ENCODE measurements at regions not wholly inside any gene's neighbourhood (a gene's known extent, or its start where the extent isn't known, plus 50 kb on each side); places are given as distances from the start of the nearest gene placed in this dataset.
A peak's percentile ranks its signal among the peaks of the same experiment; 100 is the strongest.

- no peak for FAIRE-seq
- no peaks in the 10 kb centered on the region for H3K4me1 ChIP-seq (ENCODE audit: insufficient read depth, low read length)
- H3K27ac Mint-ChIP-seq (ENCODE audit: unreplicated experiment): no peak overlapping the region
- peak overlapping the region; percentile 26 for H2AFZ ChIP-seq (ENCODE audit: low read depth, low read length)
- no peaks in the 10 kb centered on the region for H3K4me1 Mint-ChIP-seq (ENCODE audit: low read depth, unreplicated experiment)
- no peak overlapping the region for H3K4me2 ChIP-seq (ENCODE audit: low read length)
- no peaks in the 10 kb centered on the region for H4K20me1 ChIP-seq (ENCODE audit: insufficient read depth, low read length)
- TF ChIP-seq EZH2 (IDR thresholded peaks at IDR 0.05; ENCODE audit: insufficient read depth, low read length) (no peak), CTCF (IDR thresholded peaks at IDR 0.05; ENCODE audit: insufficient read depth, low read depth, low read length) (no peak)
- no peak overlapping the region for H3K4me3 ChIP-seq (ENCODE audit: insufficient read depth, low read depth, low read length)
- H3K27me3 ChIP-seq (ENCODE audit: insufficient read depth, low read length): no peaks in the 10 kb centered on the region
- no peak for DNase-seq (ENCODE audit: low read depth)
- no peaks in the 10 kb centered on the region for H3K9me3 ChIP-seq (ENCODE audit: insufficient read depth, low read depth, low read length)
- no peaks in the 10 kb centered on the region for H3K27me3 Mint-ChIP-seq (ENCODE audit: low read depth, unreplicated experiment)
- no peak overlapping the region for H3K4me3 Mint-ChIP-seq (ENCODE audit: unreplicated experiment)
- H3K36me3 ChIP-seq (ENCODE audit: insufficient read depth, low read length): no peaks in the 10 kb centered on the region
- peaks cover 3% of the 10 kb centered on the region for H3K9me3 Mint-ChIP-seq (ENCODE audit: unreplicated experiment)
- H3K9ac ChIP-seq (ENCODE audit: low read length): no peak overlapping the region
- no peaks in the 10 kb centered on the region for H3K36me3 Mint-ChIP-seq (ENCODE audit: low read depth, unreplicated experiment)
- H3K27ac ChIP-seq (ENCODE audit: low read depth, low read length): no peak overlapping the region
- H3K79me2 ChIP-seq (ENCODE audit: insufficient read depth, low read length): no peaks in the 10 kb centered on the region
Observed at GRCh38 chr3:94349310-94349878, 286.5 kb downstream of the NSUN3 start.

DNA sequence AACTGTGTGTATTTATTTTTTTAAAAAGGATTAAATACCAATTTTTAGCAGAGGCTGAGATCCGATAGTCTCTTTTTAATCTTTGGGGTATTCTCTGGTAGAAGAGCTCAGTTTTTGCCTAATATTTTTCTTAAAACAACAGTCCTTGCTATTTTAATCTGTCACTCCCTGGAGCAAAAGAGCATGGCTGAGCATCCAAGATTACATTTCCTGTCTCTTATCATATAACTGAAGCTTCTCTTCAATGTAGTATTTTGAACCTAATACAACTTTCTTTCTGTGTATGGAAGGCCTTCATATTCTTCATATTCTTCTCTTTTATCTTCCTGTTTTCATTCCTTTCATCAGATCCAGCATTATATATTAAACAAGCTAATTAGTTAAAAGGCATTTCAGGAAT lies 293.7 kb downstream of the NSUN3 start:
- no peak for FAIRE-seq
- Histone ChIP-seq H4K20me1 (ENCODE audit: insufficient read depth, low read length) (no peaks in the 10 kb centered on the region), H3K36me3 (ENCODE audit: insufficient read depth, low read length) (no peaks in the 10 kb centered on the region), H3K79me2 (ENCODE audit: insufficient read depth, low read length) (no peaks in the 10 kb centered on the region), H3K27ac (ENCODE audit: low read depth, low read length) (no peak overlapping the region), H3K9me3 (ENCODE audit: insufficient read depth, low read depth, low read length) (no peaks in the 10 kb centered on the region), H3K4me1 (ENCODE audit: insufficient read depth, low read length) (no peaks in the 10 kb centered on the region), H3K27me3 (ENCODE audit: insufficient read depth, low read length) (no peaks in the 10 kb centered on the region), H3K4me2 (ENCODE audit: low read length) (no peak overlapping the region), H2AFZ (ENCODE audit: low read depth, low read length) (no peak overlapping the region), H3K4me3 (ENCODE audit: insufficient read depth, low read depth, low read length) (no peak overlapping the region), H3K9ac (ENCODE audit: low read length) (no peak overlapping the region)
- Mint-ChIP-seq H3K27me3 (ENCODE audit: low read depth, unreplicated experiment) (no peaks in the 10 kb centered on the region), H3K27ac (ENCODE audit: unreplicated experiment) (no peak overlapping the region), H3K36me3 (ENCODE audit: low read depth, unreplicated experiment) (no peaks in the 10 kb centered on the region), H3K9me3 (ENCODE audit: unreplicated experiment) (no peaks in the 10 kb centered on the region), H3K4me1 (ENCODE audit: low read depth, unreplicated experiment) (no peaks in the 10 kb centered on the region), H3K4me3 (ENCODE audit: unreplicated experiment) (no peak overlapping the region)
- no peak for DNase-seq (ENCODE audit: low read depth)
- TF ChIP-seq EZH2 (IDR thresholded peaks at IDR 0.05; ENCODE audit: insufficient read depth, low read length) (no peak), CTCF (IDR thresholded peaks at IDR 0.05; ENCODE audit: insufficient read depth, low read depth, low read length) (no peak)

- no peaks in the 10 kb centered on the region for H3K4me1 Mint-ChIP-seq (ENCODE audit: low read depth, unreplicated experiment)
- H3K27me3 ChIP-seq (ENCODE audit: insufficient read depth, low read length): no peaks in the 10 kb centered on the region
- H3K9me3 Mint-ChIP-seq (ENCODE audit: unreplicated experiment): no peaks in the 10 kb centered on the region
- no peak overlapping the region for H2AFZ ChIP-seq (ENCODE audit: low read depth, low read length)
- no peaks in the 10 kb centered on the region for H3K36me3 Mint-ChIP-seq (ENCODE audit: low read depth, unreplicated experiment)
- no peak for DNase-seq (ENCODE audit: low read depth)
- H3K36me3 ChIP-seq (ENCODE audit: insufficient read depth, low read length): no peaks in the 10 kb centered on the region
- H4K20me1 ChIP-seq (ENCODE audit: insufficient read depth, low read length): no peaks in the 10 kb centered on the region
- no peaks in the 10 kb centered on the region for H3K9me3 ChIP-seq (ENCODE audit: insufficient read depth, low read depth, low read length)
- H3K79me2 ChIP-seq (ENCODE audit: insufficient read depth, low read length): no peaks in the 10 kb centered on the region
- no peak for TF ChIP-seq CTCF (IDR thresholded peaks at IDR 0.05; ENCODE audit: insufficient read depth, low read depth, low read length)
- TF ChIP-seq EZH2 (IDR thresholded peaks at IDR 0.05; ENCODE audit: insufficient read depth, low read length): no peak
- H3K4me3 Mint-ChIP-seq (ENCODE audit: unreplicated experiment): no peak overlapping the region
- no peak overlapping the region for H3K27ac ChIP-seq (ENCODE audit: low read depth, low read length)
- no peak overlapping the region for H3K4me2 ChIP-seq (ENCODE audit: low read length)
- H3K4me3 ChIP-seq (ENCODE audit: insufficient read depth, low read depth, low read length): no peak overlapping the region
- no peak overlapping the region for H3K27ac Mint-ChIP-seq (ENCODE audit: unreplicated experiment)
- no peaks in the 10 kb centered on the region for H3K4me1 ChIP-seq (ENCODE audit: insufficient read depth, low read length)
- no peak overlapping the region for H3K9ac ChIP-seq (ENCODE audit: low read length)
- no peak for FAIRE-seq
- H3K27me3 Mint-ChIP-seq (ENCODE audit: low read depth, unreplicated experiment): no peaks in the 10 kb centered on the region
Observed at GRCh38 chr3:94359996-94360395, 297.1 kb downstream of the NSUN3 start.

Data from astrocyte (in vitro differentiated cells and primary cell).